Neural cell (in vitro differentiated cells): ENCODE measurements at regions not wholly inside any gene's neighbourhood (a gene's known extent, or its start where the extent isn't known, plus 50 kb on each side); places are given as distances from the start of the nearest gene placed in this dataset.

ENCODE experiments used
- H2AFZ ChIP-seq: fragments of 200-600, 300-800 bp; sonication (generic), shearing (Covaris generic); 2 replicates; pipeline ENCODE4 v1.6.0; 2014; ENCODE audit warnings: low read depth, mild to moderate bottlenecking, antibody characterized with exemption, low read length, moderate library complexity
- H3F3A ChIP-seq: fragments of 200-600 bp; shearing (Covaris generic); 2 replicates; pipeline ENCODE4 v1.6.1; 2016; ENCODE audit warnings: mild to moderate bottlenecking, moderate library complexity, mixed read lengths, antibody characterized with exemption, low read length; ENCODE audit not compliant: insufficient read depth, poor library complexity, severe bottlenecking
- H3K27ac ChIP-seq: fragments of 200-600, 300-800 bp; sonication (generic), shearing (Covaris generic); 2 replicates; pipeline ENCODE4 v1.5.1; 2014; ENCODE audit warnings: mild to moderate bottlenecking, low read length, moderate library complexity
- H3K27me3 ChIP-seq: fragments of 300-800, 200-600 bp; sonication (generic), shearing (Covaris generic); 2 replicates; pipeline ENCODE4 v1.6.0; 2014; ENCODE audit warnings: mild to moderate bottlenecking, low read depth, low read length, moderate library complexity; ENCODE audit not compliant: insufficient read depth
- H3K36me3 ChIP-seq: fragments of 300-800, 200-600 bp; sonication (generic), shearing (Covaris generic); 2 replicates; pipeline ENCODE4 v1.5.1; 2014; ENCODE audit warnings: mild to moderate bottlenecking, antibody characterized with exemption, low read length, moderate library complexity; ENCODE audit not compliant: insufficient read depth
- H3K4me2 ChIP-seq: fragments of 300-800, 200-600 bp; sonication (generic), shearing (Covaris generic); 2 replicates; pipeline ENCODE4 v1.6.0; 2014; ENCODE audit warnings: mild to moderate bottlenecking, low read length
- H3K4me3 ChIP-seq: fragments of 300-800, 200-600 bp; sonication (generic), shearing (Covaris generic); 2 replicates; pipeline ENCODE4 v1.5.1; 2014; ENCODE audit warnings: mild to moderate bottlenecking, low read length, moderate library complexity
- H3K79me2 ChIP-seq: fragments of 200-600 bp; shearing (Covaris generic); replicated peaks from 2 replicates; pipeline ENCODE4 v1.6.0; 2014; ENCODE audit warnings: mild to moderate bottlenecking, low read length, moderate library complexity; ENCODE audit not compliant: insufficient read depth
- H3K9ac ChIP-seq: fragments of 300-800, 200-600 bp; sonication (generic), shearing (Covaris generic); 2 replicates; pipeline ENCODE4 v1.6.1; 2016; ENCODE audit warnings: mild to moderate bottlenecking, low read length, mixed read lengths
- H3K9me2 ChIP-seq: fragments of 200-600 bp; shearing (Covaris generic); 2 replicates; pipeline ENCODE4 v1.6.1; 2016; ENCODE audit warnings: mild to moderate bottlenecking, low read length, mixed read lengths; ENCODE audit not compliant: insufficient read depth
- H3K9me3 ChIP-seq: fragments of 200-600, 300-800 bp; sonication (generic), shearing (Covaris generic); 2 replicates; pipeline ENCODE4 v1.6.1; 2016; ENCODE audit warnings: mild to moderate bottlenecking, mixed run types, low read length, moderate library complexity, mixed read lengths
- H4K20me1 ChIP-seq: fragments of 200-600 bp; shearing (Covaris generic); 2 replicates; pipeline ENCODE4 v1.6.1; 2016; ENCODE audit warnings: mild to moderate bottlenecking, mixed run types; ENCODE audit not compliant: insufficient read depth
- EP300 ChIP-seq: fragments of 450-650 bp; conservative IDR thresholded peaks from 2 replicates; pipeline ENCODE4 v1.6.1; 2014; ENCODE audit warnings: antibody characterized with exemption, mild to moderate bottlenecking, moderate library complexity; ENCODE audit not compliant: poor library complexity, severe bottlenecking
- EZH2 ChIP-seq: fragments of 200-600, 300-800 bp; shearing (Covaris generic), sonication (generic); IDR thresholded peaks from 2 replicates; pipeline ENCODE4 v1.6.1; 2014; ENCODE audit warnings: antibody characterized with exemption, low read length, borderline replicate concordance, mild to moderate bottlenecking; ENCODE audit not compliant: insufficient read depth, poor library complexity, severe bottlenecking
- MXI1 ChIP-seq: fragments of 450-650 bp; conservative IDR thresholded peaks from 2 replicates; pipeline ENCODE4 v1.6.1; 2014; ENCODE audit warnings: antibody characterized with exemption, mild to moderate bottlenecking; ENCODE audit not compliant: poor library complexity, severe bottlenecking
- RAD21 ChIP-seq: fragments of 450-650 bp; conservative IDR thresholded peaks from 2 replicates; pipeline ENCODE4 v1.6.1; 2014; ENCODE audit warnings: antibody characterized with exemption, mild to moderate bottlenecking, moderate library complexity
- SMC3 ChIP-seq: fragments of 450-650 bp; conservative IDR thresholded peaks from 2 replicates; pipeline ENCODE4 v1.6.1; 2014; ENCODE audit warnings: antibody characterized with exemption, mild to moderate bottlenecking, moderate library complexity; ENCODE audit not compliant: poor library complexity
- TAF1 ChIP-seq: IDR thresholded peaks from 2 replicates; pipeline ENCODE4 v1.6.1; 2012; ENCODE audit warnings: low read depth
- TF ChIP-seq, protein P1 (sequence below): IDR thresholded peaks from 2 replicates; pipeline ENCODE4 v1.6.1; 2012; ENCODE audit warnings: borderline replicate concordance
- TF ChIP-seq, protein P2 (sequence below): fragments of 450-650 bp; IDR thresholded peaks from 2 replicates; pipeline ENCODE4 v1.5.1; 2014; ENCODE audit warnings: antibody characterized with exemption, mild to moderate bottlenecking, moderate library complexity; ENCODE audit not compliant: poor library complexity, severe bottlenecking

DNA sequence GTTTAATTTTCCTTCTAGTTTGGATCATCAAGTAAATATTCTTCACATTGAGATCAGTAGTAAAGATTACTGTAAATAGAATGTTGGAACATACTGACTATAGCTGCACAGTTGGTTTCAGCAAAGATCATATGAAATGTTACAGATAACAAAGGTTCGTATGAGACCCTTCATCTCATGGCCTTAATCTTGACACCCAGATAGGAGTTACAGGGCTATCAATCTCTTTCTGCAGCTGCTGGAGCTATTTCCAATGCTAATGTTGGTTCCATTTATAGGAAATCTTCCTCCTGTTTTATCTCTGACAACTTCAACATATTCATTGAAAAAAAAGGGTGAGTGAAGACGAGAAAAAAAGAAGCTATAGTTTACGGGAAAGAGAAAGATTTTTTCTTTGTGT lies 495.6 kb downstream of the JRKL start:
- Histone ChIP-seq H3K27me3 (no peaks in the 10 kb centered on the region), H3K79me2 (no peaks in the 10 kb centered on the region), H3K4me3 (peak overlapping the region; percentile 20), H3K36me3 (no peaks in the 10 kb centered on the region), H3K4me2 (no peak overlapping the region), H3K9me3 (no peaks in the 10 kb centered on the region), H2AFZ (no peak overlapping the region), H3K9ac (no peak overlapping the region), H3F3A (no peaks in the 10 kb centered on the region), H4K20me1 (no peaks in the 10 kb centered on the region), H3K27ac (peak overlapping the region; percentile 74), H3K9me2 (no peaks in the 10 kb centered on the region)
- TF ChIP-seq RAD21 (no peak), TAF1 (no peak), SMC3 (no peak), EP300 (peak; percentile 36)
- TF ChIP-seq, protein P1, sequence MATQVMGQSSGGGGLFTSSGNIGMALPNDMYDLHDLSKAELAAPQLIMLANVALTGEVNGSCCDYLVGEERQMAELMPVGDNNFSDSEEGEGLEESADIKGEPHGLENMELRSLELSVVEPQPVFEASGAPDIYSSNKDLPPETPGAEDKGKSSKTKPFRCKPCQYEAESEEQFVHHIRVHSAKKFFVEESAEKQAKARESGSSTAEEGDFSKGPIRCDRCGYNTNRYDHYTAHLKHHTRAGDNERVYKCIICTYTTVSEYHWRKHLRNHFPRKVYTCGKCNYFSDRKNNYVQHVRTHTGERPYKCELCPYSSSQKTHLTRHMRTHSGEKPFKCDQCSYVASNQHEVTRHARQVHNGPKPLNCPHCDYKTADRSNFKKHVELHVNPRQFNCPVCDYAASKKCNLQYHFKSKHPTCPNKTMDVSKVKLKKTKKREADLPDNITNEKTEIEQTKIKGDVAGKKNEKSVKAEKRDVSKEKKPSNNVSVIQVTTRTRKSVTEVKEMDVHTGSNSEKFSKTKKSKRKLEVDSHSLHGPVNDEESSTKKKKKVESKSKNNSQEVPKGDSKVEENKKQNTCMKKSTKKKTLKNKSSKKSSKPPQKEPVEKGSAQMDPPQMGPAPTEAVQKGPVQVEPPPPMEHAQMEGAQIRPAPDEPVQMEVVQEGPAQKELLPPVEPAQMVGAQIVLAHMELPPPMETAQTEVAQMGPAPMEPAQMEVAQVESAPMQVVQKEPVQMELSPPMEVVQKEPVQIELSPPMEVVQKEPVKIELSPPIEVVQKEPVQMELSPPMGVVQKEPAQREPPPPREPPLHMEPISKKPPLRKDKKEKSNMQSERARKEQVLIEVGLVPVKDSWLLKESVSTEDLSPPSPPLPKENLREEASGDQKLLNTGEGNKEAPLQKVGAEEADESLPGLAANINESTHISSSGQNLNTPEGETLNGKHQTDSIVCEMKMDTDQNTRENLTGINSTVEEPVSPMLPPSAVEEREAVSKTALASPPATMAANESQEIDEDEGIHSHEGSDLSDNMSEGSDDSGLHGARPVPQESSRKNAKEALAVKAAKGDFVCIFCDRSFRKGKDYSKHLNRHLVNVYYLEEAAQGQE, result peak; percentile 30

DNA sequence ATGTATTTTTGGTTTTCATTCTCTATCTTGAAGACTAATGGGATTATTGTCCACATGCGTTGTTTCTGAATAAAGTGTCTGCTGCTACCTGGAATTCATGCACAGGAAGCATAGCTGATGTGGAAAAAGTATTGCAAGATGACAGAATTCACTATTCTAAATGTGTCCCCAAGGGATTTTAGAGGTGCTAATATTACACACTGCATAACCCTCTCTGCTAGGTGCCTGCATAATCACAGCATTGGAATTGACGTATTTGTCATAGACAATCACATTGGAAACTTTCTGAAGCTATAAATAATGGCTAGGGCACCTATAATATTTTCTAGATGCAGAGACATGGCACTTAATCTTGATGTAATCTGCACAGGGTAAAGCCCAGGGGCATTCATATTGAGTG lies 496.1 kb downstream of the JRKL start:
- H3K9ac ChIP-seq, result no peak overlapping the region
- no peaks in the 10 kb centered on the region for H3K9me3 ChIP-seq
- no peak overlapping the region for H2AFZ ChIP-seq
- H3K79me2 ChIP-seq, result no peaks in the 10 kb centered on the region
- H3K4me2 ChIP-seq, result no peak overlapping the region
- no peaks in the 10 kb centered on the region for H3K36me3 ChIP-seq
- H4K20me1 ChIP-seq, result no peaks in the 10 kb centered on the region
- H3K27ac ChIP-seq, result peak overlapping the region; percentile 74
- TF ChIP-seq, protein P1, result no peak
- no peak for TF ChIP-seq SMC3
- TF ChIP-seq EZH2, result no peak
- no peak for TF ChIP-seq TAF1
- TF ChIP-seq MXI1, result no peak
- TF ChIP-seq, protein P2, sequence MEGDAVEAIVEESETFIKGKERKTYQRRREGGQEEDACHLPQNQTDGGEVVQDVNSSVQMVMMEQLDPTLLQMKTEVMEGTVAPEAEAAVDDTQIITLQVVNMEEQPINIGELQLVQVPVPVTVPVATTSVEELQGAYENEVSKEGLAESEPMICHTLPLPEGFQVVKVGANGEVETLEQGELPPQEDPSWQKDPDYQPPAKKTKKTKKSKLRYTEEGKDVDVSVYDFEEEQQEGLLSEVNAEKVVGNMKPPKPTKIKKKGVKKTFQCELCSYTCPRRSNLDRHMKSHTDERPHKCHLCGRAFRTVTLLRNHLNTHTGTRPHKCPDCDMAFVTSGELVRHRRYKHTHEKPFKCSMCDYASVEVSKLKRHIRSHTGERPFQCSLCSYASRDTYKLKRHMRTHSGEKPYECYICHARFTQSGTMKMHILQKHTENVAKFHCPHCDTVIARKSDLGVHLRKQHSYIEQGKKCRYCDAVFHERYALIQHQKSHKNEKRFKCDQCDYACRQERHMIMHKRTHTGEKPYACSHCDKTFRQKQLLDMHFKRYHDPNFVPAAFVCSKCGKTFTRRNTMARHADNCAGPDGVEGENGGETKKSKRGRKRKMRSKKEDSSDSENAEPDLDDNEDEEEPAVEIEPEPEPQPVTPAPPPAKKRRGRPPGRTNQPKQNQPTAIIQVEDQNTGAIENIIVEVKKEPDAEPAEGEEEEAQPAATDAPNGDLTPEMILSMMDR, result no peak
- no peak for TF ChIP-seq EP300
- no peak for TF ChIP-seq RAD21
- no peaks in the 10 kb centered on the region for H3F3A ChIP-seq
- H3K27me3 ChIP-seq, result no peaks in the 10 kb centered on the region
- no peaks in the 10 kb centered on the region for H3K9me2 ChIP-seq
- peak overlapping the region; percentile 20 for H3K4me3 ChIP-seq
